ENCODE measurements at regions not wholly inside any gene's neighbourhood (a gene's known extent, or its start where the extent isn't known, plus 50 kb on each side); places are given as distances from the start of the nearest gene placed in this dataset.
A peak's percentile ranks its signal among the peaks of the same experiment; 100 is the strongest.

DNA sequence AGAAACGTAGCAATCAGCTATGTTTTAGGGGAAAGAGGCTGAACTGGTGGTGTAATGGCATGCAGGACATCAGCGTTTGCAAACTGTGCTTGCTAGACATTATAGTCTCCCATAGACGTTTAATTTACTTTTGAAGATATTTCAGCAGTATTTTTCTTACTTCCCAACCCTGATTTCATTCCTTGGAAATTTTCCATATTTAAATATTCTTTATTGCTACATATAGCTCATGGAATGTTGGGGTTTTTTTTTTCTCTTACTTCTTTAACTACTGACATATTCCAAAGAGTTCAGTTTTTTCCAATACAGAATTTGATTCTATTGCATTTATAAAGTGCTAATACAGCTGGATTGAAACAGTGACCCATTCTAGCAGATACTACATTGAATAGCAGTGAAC, 694.4 kb upstream of the CITED2 start:
- DNase-seq (no peak), ATAC-seq (ENCODE audit: poor library complexity) (no peak)
- intact Hi-C loops (cut with DNase I): no loop called here

DNA sequence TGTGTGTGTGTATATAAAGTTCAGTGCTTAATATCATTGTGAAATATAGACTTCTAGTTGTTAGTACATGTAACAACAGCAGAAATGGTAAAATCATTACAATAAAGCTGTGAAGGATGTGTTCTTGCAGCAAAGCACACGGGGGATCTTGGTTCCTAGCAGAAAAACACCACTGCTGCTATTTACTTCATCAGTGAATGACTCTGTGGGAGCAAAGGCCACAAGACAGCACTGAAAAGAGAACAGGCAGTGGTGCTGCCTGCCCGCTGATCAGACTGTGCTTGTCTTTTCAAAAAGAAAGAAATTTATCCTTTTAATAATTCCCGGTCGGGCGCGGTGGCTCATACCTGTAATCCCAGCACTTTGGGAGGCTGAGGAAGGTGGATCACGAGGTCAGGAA, 689.9 kb upstream of the CITED2 start:
- ATAC-seq (ENCODE audit: poor library complexity): no peak
- intact Hi-C loops (cut with DNase I): no loop called here
- no peak for DNase-seq

DNA sequence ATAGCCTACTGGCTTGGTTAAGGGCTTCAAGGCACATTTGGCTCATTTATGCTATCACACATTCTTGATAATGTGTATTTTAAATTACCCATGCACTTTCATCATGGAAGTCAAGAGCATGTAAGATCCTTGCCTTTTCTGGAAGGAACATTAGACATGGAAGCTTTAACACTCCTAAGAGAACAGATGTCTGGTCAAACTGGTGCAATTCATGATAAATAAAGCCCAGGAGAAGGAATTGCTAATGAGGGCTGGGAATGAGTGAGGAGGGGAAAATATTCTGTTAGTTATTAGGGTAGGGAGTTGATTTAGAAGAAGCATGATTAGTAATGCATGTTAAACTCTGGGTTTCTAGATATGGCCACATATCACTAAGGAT, 688.6 kb upstream of the CITED2 start:
- DNase-seq: no peak
- intact Hi-C loops (cut with DNase I): no loop called here
- ATAC-seq (ENCODE audit: poor library complexity): no peak

DNA sequence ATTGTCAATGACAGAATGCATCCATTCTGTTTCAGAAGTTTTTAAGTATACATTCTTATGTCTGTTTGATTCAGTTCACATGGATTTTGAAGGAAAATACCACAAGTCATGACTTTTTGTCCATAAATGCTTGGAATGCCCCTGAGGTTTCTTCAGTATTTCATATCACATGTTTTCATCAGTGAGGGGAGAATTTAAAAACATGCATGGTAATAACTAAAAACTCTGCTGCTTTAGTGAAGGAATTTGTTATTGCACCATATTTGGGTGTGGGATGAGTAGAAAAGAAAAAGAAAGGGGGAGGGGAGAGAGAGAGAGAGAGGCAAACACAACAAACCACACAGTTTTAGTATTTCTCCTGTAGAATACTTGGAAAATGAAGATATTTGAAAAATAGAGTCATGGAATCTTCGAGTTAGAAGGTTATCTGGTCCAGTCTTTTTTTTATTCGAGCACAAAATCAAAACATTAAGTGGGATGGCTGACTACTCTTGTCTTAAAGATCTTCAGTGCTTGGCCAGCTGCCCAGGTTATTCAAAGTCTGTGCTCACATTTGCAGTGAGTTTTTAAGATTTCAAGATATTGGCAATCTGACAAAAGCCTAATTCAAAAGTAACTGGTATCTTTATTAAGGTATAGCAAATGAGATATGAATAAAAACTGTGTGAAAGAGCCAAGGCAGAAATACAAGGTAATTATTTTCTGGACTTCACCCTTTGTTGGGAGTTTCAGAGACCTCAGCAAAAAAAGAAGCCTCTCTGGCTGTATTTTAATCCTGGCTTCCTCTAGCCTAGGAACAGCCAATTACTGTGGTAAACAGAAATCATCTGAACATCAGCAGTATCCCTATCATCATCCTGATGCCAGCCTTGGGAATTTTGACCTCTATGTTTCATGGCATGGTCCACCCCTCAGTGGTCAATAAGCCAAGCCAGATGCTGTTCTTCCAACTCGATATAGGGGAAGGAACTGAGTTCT, 687.9 kb upstream of the CITED2 start:
- ATAC-seq (ENCODE audit: poor library complexity): peak; percentile 81
- intact Hi-C loops (cut with DNase I): no loop called here
- DNase-seq: peak; percentile 56

DNA sequence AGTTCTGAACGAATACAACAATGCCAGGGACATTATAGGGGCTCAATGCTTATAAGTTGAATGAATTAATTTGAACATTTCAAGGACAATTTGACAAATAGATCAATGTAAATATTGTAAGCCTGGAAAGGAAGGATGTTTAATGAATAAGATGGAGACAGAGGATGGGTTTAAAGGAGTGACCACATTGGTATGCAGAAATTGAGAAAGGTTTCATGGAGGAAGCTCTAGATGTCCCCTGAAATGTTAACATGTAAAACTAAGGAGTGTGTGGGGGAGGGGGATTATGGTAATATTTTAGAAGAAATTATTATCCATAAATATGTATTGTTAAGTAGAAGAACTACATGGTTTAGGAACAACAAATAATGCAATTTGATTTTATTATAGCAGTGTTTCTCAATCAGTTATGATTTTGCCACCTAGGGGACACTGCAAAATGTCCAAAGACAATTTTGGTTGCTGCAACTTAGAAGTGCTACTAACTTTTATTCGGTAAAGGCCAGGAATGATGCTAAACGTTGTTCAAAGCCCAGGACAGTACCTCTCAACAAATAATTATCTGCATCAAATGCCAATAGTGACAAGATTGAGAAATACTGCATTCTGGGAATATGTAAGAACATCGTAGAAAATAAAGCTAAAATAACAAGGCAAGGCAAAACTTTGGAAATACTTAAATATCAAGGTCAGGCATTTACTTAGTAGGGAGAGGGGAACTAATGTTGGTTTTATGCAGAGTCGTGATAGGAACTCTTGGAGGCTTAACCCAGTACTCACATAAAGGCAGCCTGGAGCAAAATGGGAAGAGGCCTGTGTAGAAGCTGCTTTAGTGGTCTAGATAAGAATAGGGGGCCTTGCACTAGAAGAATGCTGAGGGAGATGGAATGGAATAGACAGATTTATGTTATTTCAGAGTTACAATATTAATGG, 686.9 kb upstream of the CITED2 start:
- ATAC-seq (ENCODE audit: poor library complexity) (peak; percentile 19), DNase-seq (no peak)
- intact Hi-C loops (cut with DNase I): no loop called here

DNA sequence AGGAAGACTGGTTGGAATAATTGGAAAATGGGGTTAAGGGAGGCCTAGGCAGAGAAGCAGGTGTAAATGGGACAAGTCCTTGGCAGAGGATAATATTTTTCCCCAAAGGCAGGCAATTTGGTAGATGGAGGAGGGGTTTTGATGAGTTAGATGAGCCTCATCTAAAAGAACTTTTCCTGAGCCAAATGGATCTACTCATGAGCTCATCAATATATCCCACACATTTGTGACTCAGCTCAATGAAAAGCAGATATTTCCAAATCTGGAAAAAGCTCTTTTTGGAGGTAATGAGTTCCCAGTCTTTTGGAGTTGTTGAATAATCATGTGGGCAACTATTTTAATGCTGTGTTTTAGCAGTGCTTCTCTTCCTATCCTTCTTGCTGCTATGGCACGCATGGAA, 685.5 kb upstream of the CITED2 start:
- intact Hi-C loops (cut with DNase I): no loop called here
- no peak for ATAC-seq (ENCODE audit: poor library complexity)
- DNase-seq: no peak

DNA sequence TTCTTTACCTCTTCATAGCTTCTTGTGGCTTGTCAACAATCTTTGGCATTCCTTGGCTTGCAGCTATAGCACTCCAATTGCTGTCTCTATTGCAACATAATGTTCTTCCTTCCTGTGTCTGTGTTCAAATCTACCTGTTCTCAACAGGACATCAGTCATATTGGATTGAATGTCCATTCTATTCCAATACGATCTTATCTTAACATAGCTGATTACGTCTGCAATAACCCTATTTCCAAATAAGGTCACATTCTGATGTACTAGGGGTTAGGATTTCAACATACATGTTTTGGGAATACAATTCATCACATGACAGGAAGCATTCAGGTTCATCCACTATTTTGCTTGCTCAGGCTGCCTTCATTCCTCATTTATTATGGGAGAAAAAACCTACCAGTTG, 684.4 kb upstream of the CITED2 start:
- DNase-seq (no peak), ATAC-seq (ENCODE audit: poor library complexity) (no peak)

DNA sequence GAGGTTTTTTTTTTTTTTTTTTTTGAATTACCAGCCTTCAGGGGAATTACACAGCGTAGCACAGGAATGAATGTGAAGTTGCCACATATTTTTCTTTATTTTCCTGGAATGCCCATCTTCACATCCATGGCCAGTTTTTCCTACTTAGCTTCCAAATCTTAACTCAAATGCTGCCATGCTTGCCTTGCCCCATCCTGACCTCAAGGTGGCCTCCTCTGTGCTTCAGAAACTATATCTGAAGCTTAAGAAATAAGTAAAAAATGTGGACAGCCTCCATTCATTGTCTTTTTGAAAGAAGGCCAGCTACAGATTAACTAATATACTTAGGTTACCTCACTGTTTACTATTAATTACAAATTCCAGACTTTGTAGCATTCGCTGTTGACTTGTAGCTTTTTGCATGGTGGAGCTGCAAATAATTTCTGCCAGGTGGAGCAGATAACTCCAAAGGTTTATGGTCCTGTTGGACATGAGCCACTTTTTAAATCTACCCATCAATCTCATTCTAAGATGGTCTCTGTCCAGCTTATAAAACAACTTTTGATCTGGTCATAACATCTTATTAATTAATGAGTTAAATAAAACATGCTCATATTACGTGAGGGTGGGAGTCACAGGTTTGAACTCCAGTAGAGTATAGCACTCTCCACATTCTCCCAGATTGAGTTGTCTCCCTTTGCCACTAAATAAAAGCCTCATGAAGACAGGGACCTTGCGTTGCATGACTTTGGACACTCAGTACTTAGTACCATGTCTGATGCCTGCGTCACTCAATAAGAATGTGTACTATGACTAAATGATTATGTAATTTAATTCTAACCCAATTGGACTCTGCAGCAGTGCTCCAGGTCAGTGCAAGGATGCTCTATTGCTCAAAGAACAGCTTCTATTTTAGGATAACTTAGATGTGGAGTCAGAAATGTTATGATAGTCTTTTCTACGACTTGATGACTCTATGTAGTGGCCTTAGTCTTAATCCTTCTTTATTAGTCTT, 678.6 kb upstream of the CITED2 start:
- ATAC-seq (ENCODE audit: poor library complexity): no peak
- intact Hi-C loops (cut with DNase I): no loop called here
- DNase-seq: no peak

More for the DNA sequence above, 684.4 kb upstream of the CITED2 start:
- intact Hi-C loops (cut with DNase I): no loop called here

DNA sequence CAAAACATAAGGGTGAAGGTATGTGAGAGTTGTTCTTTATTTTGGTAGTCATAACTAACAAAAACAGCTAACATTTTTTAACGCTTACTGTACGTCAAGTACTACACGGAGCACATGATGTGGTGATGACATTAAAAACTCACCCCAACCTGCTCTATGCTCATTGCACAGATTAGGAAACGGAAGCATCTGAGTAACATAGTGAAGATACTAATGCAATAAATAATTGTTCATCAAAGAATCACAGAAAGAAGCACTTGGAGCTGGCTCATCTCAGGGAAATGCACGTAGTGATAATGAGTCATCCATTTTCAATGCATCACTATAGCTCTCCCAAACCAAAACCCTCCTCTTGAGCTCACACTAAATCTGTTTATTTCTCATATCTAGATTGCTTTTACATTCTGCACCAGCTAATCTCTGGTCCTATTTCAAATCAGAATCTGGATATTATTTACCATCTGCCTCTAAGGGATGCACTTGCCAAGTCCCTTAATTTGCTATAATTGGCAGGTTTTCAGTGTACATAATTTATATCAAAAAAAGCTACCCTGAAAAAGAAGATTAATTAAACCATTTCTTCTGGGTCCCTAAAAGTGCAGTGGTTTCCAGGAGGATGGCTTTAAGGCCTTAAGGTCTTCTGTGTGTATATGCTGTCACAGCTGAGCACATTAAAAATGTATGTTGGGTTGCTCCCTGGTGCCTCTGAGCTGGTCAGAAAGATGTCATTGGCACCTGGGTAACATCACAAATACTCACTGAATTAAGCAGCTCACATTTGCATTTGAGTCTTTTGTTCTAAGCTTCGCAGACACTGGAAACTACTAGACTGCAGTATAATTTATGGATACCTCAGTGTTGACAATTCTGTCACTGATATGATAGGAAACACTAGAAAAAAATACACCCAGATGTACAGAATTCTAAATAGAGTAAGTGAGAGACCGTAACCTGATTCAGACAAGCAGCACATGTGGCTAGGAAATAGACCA, 677.4 kb upstream of the CITED2 start:
- DNase-seq (no peak), ATAC-seq (ENCODE audit: poor library complexity) (no peak)
- intact Hi-C loops (cut with DNase I): no loop called here

DNA sequence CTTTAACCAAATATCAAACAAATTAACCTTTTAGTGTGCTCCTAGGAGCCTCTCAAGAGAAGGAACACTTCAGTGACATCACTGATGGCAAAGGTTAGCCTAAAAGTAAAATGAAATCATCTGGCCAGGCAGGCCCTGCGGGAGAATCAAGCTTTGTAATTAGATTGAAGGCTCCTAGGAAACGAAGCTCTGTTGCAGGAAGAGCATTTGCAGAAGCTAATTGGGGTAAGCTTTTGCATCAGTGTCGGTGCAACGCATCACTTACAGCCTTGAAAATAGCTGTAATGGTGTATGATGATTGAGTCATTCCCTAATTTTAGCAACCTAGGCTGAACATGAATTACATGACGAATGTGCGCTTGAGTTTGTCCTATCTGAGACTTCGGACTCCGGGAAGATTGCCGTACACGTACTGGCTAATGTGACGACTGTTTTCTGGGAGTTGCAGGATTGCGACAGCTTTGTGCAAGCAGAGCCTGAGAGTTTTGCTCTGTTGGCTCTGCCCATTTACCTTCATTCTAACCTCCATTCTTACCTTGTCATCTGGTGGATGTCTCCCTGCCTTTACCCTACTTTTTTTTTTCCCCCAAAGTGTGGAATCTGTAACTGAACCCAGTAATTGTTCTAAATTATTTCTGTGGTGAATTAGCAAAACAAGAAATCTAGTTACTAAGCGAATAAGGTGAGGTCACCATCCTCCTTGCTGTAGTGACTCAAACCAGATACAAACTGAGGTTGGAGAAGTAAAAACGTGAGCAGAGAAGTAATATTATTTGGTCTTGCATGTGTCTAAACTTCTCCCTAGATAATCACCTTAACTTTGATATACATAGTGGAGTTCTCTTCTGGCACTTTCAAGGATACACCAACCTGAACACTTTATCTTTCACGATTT, 675.9 kb upstream of the CITED2 start:
- intact Hi-C loops (cut with DNase I): no loop called here
- ATAC-seq (ENCODE audit: poor library complexity) (peak; percentile 91), DNase-seq (peak; percentile 39)

DNA sequence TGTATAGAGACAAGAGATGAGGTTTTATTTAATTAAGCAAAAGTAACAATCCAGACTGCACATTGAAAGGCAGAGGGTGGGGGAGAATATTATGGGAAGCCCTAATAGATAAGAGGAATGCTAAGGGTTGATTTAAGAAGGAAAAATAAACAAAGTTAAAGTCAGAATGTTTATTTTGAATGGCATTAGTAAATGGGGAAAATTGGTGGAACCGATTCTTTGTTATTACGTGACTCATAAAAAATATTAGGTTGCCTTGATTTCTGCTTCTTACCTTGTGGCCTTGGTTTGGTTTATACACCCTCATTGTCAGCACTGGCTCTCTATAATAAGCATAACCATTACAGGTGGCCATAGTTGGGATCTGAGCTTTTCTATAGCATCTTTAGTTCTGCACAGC, 674.8 kb upstream of the CITED2 start:
- no peak for ATAC-seq (ENCODE audit: poor library complexity)
- intact Hi-C loops (cut with DNase I): no loop called here
- DNase-seq: no peak

DNA sequence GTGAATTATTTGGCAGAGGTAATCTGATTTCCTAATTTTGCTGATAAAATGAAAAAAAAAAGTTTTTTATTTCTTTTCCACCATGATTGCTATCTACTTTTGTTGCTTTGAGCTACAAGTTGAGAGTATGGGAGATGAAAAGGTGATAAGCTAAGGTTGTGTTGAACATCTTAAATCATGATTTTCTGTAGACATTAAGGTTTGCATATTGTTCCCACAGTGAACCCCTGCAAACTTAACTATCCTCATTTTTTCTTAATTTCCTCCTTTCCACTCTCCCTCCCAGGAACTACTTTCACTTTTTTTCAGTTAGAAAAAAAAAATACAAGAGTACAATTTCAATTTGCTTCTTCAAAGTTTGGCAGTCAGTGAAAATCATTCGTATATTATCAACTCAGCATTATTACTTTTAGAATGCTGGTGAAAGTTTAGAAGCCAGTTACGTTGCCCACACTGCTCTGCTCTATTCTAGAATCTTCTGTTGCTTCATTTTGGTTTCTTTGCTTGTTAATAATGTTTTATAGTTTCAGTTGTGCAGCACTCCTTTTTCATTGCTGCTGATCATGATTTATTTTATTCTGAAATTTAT, 673.8 kb upstream of the CITED2 start:
- DNase-seq (no peak), ATAC-seq (ENCODE audit: poor library complexity) (no peak)
- intact Hi-C loops (cut with DNase I): no loop called here

DNA sequence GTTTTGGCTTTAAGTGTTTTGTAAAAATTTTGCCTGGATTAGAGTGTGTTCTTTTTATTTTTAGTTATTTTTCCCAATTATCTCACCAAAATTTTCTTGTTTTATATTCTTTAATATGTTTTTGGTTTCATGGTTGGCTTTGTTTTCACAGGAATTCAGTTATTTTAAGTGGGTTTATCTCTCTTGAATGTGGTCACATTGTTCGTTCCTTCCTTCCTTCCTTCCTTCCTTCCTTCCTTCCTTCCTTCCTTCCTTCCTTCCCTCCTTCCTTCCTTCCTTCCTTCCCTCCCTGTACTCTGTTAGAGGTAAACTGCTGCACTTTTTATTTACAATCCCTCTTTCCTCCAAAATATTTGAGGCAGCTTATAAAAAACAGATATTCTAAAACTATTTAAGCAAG, 672.9 kb upstream of the CITED2 start:
- DNase-seq: no peak
- intact Hi-C loops (cut with DNase I): no loop called here
- ATAC-seq (ENCODE audit: poor library complexity): no peak

DNA sequence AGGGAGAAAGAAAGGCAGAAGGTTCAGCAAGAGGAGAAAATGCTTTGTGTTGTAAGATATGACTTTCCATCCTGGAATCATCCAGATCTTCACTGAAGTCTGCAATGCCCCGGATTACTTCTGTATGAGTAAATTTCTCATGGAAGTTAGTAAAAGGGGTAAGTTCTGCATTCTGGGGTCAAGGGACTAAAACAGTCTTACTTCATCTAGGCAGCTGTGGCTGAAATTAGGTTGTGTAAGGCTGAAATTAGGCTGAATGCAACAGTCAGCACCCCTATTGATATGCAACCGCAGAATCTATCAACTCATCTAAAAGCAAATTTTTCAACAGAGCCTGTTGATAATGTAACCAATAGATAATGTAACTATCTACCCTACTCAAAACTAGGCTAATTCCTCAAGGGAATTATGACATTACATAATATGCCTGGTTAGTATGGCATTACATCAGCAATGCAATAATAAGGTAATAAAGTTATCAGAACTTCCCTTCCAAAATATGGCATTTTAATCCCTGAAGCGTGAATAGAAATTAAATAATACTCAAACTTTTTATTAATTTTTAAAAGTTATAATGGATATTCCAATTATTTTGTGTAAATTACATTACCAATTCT, 671.7 kb upstream of the CITED2 start:
- DNase-seq (no peak), ATAC-seq (ENCODE audit: poor library complexity) (no peak)
- intact Hi-C loops (cut with DNase I): no loop called here

DNA sequence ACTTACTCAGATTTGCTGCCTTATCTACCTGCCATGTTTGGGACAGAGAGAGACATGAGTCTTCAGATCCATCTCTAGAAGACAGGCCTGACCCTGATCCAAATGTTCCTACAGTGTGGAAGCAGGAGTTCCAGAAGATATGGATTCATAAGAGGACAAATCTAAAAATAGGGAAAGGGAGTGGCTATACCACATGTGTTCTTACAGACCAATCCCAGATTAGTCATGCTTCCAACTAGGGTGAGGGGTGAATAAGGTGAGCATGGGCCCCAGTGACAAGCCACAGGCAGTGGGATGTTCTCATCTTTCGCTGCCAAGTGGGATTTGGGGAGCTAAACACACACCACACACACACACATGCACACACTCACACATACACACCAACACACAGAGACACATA, 670.7 kb upstream of the CITED2 start:
- DNase-seq: no peak
- intact Hi-C loops (cut with DNase I): no loop called here
- ATAC-seq (ENCODE audit: poor library complexity): peak; percentile 26

DNA sequence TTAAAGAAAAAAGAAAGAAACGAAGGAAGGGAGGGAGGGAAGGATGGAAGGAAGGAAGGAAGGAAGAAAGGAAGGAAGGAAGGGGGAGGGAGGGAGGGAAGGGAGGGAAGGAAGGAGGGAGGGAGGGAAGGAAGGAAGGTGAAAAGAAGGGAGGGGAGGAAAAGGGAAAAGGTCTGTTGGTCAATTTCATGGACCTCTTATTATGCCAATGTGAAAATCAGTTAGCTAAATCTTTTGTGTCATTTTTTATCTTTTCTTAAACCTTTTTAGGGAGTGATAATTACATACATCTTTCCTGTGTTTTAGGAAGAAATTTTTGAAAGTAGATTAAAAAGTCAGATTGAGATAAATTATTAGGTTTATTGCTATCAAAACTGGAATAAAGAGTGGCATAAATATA, 670.2 kb upstream of the CITED2 start:
- DNase-seq (no peak), ATAC-seq (ENCODE audit: poor library complexity) (no peak)
- intact Hi-C loops (cut with DNase I): no loop called here
